ENCODE measurements at regions not wholly inside any gene's neighbourhood (a gene's known extent, or its start where the extent isn't known, plus 50 kb on each side); places are given as distances from the start of the nearest gene placed in this dataset.

DNA sequence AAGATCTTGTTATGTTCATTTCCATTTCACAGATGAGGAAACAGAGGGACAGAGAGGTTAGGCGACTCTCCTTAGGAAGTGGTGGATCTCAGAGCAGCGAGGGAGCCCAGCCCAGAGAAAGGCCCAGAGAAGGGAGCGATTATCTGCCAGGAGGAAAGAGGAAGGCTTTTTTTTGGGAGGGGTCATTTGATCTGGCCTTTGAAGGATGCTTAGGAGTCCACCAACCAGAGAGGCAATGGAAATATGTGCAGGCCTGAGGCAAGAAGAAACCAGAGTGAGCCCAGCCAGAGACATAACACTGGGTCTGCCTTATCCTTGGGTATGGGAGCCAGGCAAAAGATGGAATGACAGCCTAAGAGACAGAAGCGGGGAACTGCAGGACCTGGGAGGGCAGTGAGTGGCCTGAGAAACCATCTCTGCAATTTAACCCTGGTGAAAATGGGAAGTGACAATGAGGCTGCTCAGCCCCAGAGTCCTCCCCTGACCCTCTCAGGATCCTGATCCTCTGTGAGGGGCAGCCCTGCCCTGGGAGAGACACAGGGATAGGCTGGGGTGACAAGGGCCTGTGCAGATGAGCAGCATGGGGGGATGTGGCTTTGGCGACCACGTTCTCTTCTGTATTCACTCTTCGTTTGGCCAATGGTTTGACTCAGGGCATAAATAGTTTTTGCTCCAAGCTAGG is 163.2 kb downstream of the WNT7A start (continued):
- TF ChIP-seq, protein P1, sequence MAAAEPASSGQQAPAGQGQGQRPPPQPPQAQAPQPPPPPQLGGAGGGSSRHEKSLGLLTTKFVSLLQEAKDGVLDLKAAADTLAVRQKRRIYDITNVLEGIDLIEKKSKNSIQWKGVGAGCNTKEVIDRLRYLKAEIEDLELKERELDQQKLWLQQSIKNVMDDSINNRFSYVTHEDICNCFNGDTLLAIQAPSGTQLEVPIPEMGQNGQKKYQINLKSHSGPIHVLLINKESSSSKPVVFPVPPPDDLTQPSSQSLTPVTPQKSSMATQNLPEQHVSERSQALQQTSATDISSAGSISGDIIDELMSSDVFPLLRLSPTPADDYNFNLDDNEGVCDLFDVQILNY (CRISPR knock-in tag; IDR thresholded peaks at IDR 0.05) = no peak
- TF ChIP-seq ZNF232 (CRISPR knock-in tag; IDR thresholded peaks at IDR 0.05) = no peak
- TF ChIP-seq, protein P2, sequence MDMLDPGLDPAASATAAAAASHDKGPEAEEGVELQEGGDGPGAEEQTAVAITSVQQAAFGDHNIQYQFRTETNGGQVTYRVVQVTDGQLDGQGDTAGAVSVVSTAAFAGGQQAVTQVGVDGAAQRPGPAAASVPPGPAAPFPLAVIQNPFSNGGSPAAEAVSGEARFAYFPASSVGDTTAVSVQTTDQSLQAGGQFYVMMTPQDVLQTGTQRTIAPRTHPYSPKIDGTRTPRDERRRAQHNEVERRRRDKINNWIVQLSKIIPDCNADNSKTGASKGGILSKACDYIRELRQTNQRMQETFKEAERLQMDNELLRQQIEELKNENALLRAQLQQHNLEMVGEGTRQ (CRISPR knock-in tag; IDR thresholded peaks at IDR 0.05) = no peak
- no peak for TF ChIP-seq ZNF219 (CRISPR knock-in tag; IDR thresholded peaks at IDR 0.05; ENCODE audit: borderline replicate concordance)
- TF ChIP-seq, protein P3, sequence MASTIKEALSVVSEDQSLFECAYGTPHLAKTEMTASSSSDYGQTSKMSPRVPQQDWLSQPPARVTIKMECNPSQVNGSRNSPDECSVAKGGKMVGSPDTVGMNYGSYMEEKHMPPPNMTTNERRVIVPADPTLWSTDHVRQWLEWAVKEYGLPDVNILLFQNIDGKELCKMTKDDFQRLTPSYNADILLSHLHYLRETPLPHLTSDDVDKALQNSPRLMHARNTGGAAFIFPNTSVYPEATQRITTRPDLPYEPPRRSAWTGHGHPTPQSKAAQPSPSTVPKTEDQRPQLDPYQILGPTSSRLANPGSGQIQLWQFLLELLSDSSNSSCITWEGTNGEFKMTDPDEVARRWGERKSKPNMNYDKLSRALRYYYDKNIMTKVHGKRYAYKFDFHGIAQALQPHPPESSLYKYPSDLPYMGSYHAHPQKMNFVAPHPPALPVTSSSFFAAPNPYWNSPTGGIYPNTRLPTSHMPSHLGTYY (CRISPR knock-in tag; IDR thresholded peaks at IDR 0.05) = no peak
- TF ChIP-seq PRRX2 (CRISPR knock-in tag; IDR thresholded peaks at IDR 0.05) = no peak
- TF ChIP-seq, protein P4, sequence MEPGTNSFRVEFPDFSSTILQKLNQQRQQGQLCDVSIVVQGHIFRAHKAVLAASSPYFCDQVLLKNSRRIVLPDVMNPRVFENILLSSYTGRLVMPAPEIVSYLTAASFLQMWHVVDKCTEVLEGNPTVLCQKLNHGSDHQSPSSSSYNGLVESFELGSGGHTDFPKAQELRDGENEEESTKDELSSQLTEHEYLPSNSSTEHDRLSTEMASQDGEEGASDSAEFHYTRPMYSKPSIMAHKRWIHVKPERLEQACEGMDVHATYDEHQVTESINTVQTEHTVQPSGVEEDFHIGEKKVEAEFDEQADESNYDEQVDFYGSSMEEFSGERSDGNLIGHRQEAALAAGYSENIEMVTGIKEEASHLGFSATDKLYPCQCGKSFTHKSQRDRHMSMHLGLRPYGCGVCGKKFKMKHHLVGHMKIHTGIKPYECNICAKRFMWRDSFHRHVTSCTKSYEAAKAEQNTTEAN (CRISPR knock-in tag; IDR thresholded peaks at IDR 0.05) = no peak

DNA sequence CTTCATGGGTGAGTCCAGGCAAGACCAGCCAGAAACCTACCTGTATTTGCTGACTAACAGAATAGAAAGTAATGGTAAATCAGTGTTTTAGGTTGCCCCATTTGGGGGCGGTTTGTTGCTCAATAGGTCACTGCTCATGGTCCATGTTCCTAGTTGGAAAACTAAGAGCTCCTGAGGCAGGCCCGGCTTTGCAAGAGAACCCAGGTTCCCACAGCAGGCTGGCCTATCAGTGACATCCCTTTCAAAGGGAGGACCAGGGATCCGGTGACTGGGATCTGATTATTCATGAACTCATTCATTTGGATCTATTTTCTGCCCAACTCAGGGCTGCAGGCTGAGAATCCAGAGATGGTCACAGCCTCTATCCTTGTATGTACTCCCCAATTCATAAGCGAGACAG is 163.9 kb downstream of the WNT7A start:
- Mint-ChIP-seq H3K4me1 (peaks cover 25% of the 10 kb centered on the region), H3K4me3 (no peak overlapping the region), H3K27me3 (ENCODE audit: low read depth) (peaks cover 20% of the 10 kb centered on the region), H3K9me3 (peaks cover 44% of the 10 kb centered on the region), H3K27ac (no peak overlapping the region), H3K36me3 (no peaks in the 10 kb centered on the region)
- TF ChIP-seq, protein P5, sequence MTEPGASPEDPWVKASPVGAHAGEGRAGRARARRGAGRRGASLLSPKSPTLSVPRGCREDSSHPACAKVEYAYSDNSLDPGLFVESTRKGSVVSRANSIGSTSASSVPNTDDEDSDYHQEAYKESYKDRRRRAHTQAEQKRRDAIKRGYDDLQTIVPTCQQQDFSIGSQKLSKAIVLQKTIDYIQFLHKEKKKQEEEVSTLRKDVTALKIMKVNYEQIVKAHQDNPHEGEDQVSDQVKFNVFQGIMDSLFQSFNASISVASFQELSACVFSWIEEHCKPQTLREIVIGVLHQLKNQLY (CRISPR knock-in tag; IDR thresholded peaks at IDR 0.05) = no peak
- TF ChIP-seq, protein P4 (CRISPR knock-in tag; IDR thresholded peaks at IDR 0.05) = no peak
- TF ChIP-seq ESRRA (CRISPR knock-in tag; IDR thresholded peaks at IDR 0.05; ENCODE audit: borderline replicate concordance) = no peak
- no peak for TF ChIP-seq NR2C2 (CRISPR knock-in tag; IDR thresholded peaks at IDR 0.05)
- ATAC-seq = no peak
- DNase-seq (ENCODE audit: low spot score) = peak; percentile 5
- ChIA-PET CTCF (interaction anchor here (1.1 kb wide), 1 partner anchor 59 kb away, joined by 4 read pairs; no protein-coding TSS in a partner anchor), POLR2A (no interaction called here)

DNA sequence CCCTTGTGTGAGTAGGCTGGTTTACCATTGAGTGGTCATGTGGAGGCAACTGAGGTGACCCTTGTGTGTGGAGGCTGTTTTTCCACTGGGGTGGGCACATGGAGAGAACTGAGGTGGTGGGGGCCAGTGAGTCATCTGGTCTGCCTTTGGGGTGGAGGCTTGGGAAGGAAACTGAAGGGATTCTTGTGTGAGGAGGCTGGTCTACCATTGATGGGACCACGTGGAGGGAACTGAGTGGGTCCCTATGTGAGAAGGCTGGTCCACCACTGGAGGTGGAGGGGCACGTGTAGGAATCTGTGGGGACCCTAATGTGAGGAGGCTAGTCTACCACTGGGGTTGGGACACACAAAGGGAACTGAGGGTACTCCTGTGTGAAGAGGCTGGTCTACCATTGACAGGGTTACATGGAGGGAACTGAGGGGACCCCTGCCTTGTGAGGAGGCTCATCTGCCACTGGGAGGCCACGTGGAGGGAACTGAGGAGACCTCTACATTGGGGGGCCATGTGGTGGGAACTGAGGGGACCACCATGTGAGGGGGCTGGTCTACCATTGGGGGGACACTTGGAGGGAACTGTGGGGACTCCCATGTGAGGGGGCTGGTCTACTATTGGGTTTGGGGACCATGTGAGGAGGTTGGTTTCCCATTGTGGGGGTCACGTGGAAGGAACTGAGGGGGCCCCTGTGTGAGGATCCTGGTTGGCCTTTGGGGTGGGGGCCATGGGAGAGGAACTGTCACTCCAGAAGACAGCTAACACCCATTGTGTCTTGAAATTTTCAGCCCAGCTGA is 164.5 kb downstream of the WNT7A start:
- H3K27ac Mint-ChIP-seq = no peak overlapping the region

More for the DNA sequence above, 164.5 kb downstream of the WNT7A start:
- Mint-ChIP-seq H3K4me3 (no peak overlapping the region), H3K9me3 (peaks cover 48% of the 10 kb centered on the region), H3K36me3 (no peaks in the 10 kb centered on the region), H3K4me1 (peaks cover 25% of the 10 kb centered on the region), H3K27me3 (ENCODE audit: low read depth) (peaks cover 24% of the 10 kb centered on the region)
- TF ChIP-seq, protein P6, sequence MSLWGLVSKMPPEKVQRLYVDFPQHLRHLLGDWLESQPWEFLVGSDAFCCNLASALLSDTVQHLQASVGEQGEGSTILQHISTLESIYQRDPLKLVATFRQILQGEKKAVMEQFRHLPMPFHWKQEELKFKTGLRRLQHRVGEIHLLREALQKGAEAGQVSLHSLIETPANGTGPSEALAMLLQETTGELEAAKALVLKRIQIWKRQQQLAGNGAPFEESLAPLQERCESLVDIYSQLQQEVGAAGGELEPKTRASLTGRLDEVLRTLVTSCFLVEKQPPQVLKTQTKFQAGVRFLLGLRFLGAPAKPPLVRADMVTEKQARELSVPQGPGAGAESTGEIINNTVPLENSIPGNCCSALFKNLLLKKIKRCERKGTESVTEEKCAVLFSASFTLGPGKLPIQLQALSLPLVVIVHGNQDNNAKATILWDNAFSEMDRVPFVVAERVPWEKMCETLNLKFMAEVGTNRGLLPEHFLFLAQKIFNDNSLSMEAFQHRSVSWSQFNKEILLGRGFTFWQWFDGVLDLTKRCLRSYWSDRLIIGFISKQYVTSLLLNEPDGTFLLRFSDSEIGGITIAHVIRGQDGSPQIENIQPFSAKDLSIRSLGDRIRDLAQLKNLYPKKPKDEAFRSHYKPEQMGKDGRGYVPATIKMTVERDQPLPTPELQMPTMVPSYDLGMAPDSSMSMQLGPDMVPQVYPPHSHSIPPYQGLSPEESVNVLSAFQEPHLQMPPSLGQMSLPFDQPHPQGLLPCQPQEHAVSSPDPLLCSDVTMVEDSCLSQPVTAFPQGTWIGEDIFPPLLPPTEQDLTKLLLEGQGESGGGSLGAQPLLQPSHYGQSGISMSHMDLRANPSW (CRISPR knock-in tag; conservative IDR thresholded peaks at IDR 0.05; ENCODE audit: low read depth) = no peak
- TF ChIP-seq, protein P7, sequence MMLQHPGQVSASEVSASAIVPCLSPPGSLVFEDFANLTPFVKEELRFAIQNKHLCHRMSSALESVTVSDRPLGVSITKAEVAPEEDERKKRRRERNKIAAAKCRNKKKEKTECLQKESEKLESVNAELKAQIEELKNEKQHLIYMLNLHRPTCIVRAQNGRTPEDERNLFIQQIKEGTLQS (CRISPR knock-in tag; conservative IDR thresholded peaks at IDR 0.05) = no peak
- TF ChIP-seq, protein P1 (CRISPR knock-in tag; IDR thresholded peaks at IDR 0.05) = no peak
- TF ChIP-seq, protein P8, sequence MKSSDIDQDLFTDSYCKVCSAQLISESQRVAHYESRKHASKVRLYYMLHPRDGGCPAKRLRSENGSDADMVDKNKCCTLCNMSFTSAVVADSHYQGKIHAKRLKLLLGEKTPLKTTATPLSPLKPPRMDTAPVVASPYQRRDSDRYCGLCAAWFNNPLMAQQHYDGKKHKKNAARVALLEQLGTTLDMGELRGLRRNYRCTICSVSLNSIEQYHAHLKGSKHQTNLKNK (CRISPR knock-in tag; IDR thresholded peaks at IDR 0.05) = no peak
- ATAC-seq (no peak), DNase-seq (ENCODE audit: low spot score) (peak; percentile 4)
- POLR2A ChIA-PET = no interaction called here
- CTCF ChIA-PET = interaction anchor here (1.1 kb wide), 1 partner anchor 58 kb away, joined by 4 read pairs; no protein-coding TSS in a partner anchor
